ENCODE measurements at regions not wholly inside any gene's neighbourhood (a gene's known extent, or its start where the extent isn't known, plus 50 kb on each side); places are given as distances from the start of the nearest gene placed in this dataset.
A peak's percentile ranks its signal among the peaks of the same experiment; 100 is the strongest.

GRCh38 chr3:72087420-72087819 is 302.5 kb upstream of the PROK2 start:
- H3K27ac Mint-ChIP-seq, result no peak overlapping the region
- H3K36me3 Mint-ChIP-seq (ENCODE audit: low read depth), result no peaks in the 10 kb centered on the region
- no peak for TF ChIP-seq CTCF (IDR thresholded peaks at IDR 0.05)
- H3K4me3 Mint-ChIP-seq, result no peak overlapping the region
- H3K27me3 Mint-ChIP-seq (ENCODE audit: low read depth, poor library complexity), result peaks cover 11% of the 10 kb centered on the region
- peaks cover 43% of the 10 kb centered on the region for H3K4me1 Mint-ChIP-seq
- no peak for DNase-seq
- no peaks in the 10 kb centered on the region for H3K9me3 Mint-ChIP-seq

- Mint-ChIP-seq H3K27me3 (ENCODE audit: low read depth, poor library complexity) (peaks cover 11% of the 10 kb centered on the region), H3K4me3 (no peak overlapping the region), H3K9me3 (no peaks in the 10 kb centered on the region), H3K4me1 (peaks cover 50% of the 10 kb centered on the region), H3K36me3 (ENCODE audit: low read depth) (no peaks in the 10 kb centered on the region), H3K27ac (no peak overlapping the region)
- TF ChIP-seq CTCF (IDR thresholded peaks at IDR 0.05), result no peak
- no peak for DNase-seq
Measured at GRCh38 chr3:72086743-72087087, 301.8 kb upstream of the PROK2 start.

GRCh38 chr3:72086042-72086742 is 301.2 kb upstream of the PROK2 start:
- Mint-ChIP-seq H3K9me3 (no peaks in the 10 kb centered on the region), H3K27me3 (ENCODE audit: low read depth, poor library complexity) (peaks cover 11% of the 10 kb centered on the region), H3K4me1 (peaks cover 55% of the 10 kb centered on the region), H3K27ac (no peak overlapping the region), H3K36me3 (ENCODE audit: low read depth) (no peaks in the 10 kb centered on the region), H3K4me3 (no peak overlapping the region)
- no peak for TF ChIP-seq CTCF (IDR thresholded peaks at IDR 0.05)
- no peak for DNase-seq

- Mint-ChIP-seq H3K4me3 (no peak overlapping the region), H3K4me1 (peaks cover 61% of the 10 kb centered on the region), H3K27me3 (ENCODE audit: low read depth, poor library complexity) (peaks cover 4% of the 10 kb centered on the region), H3K9me3 (no peaks in the 10 kb centered on the region), H3K36me3 (ENCODE audit: low read depth) (no peaks in the 10 kb centered on the region), H3K27ac (no peak overlapping the region)
- DNase-seq, result no peak
- TF ChIP-seq CTCF (IDR thresholded peaks at IDR 0.05), result no peak
Measured at GRCh38 chr3:72085036-72085435, 300.1 kb upstream of the PROK2 start.

GRCh38 chr3:72082776-72083462 is 298.0 kb upstream of the PROK2 start:
- no peak for DNase-seq
- TF ChIP-seq CTCF (IDR thresholded peaks at IDR 0.05), result no peak
- Mint-ChIP-seq H3K4me3 (peak overlapping the region; percentile 3), H3K27ac (peak overlapping the region; percentile 57), H3K27me3 (ENCODE audit: low read depth, poor library complexity) (peaks cover 4% of the 10 kb centered on the region), H3K4me1 (peaks cover 80% of the 10 kb centered on the region), H3K36me3 (ENCODE audit: low read depth) (no peaks in the 10 kb centered on the region), H3K9me3 (no peaks in the 10 kb centered on the region)
